Astrocyte of the spinal cord (primary cell): ENCODE measurements at regions not wholly inside any gene's neighbourhood (a gene's known extent, or its start where the extent isn't known, plus 50 kb on each side); places are given as distances from the start of the nearest gene placed in this dataset.

ENCODE experiments used
- DNase-seq: peaks from one replicate; pipeline ENCODE4 v3.0.0; 2011; ENCODE audit warnings: low read depth, low spot score
- H3K4me3 ChIP-seq: 2 replicates; pipeline ENCODE4 v1.5.1; 2011; ENCODE audit warnings: low read depth, mild to moderate bottlenecking, low read length, moderate library complexity
- CTCF ChIP-seq: IDR thresholded peaks from 2 replicates; pipeline ENCODE4 v1.5.1; 2012; ENCODE audit warnings: low read depth, mild to moderate bottlenecking, low read length, inconsistent platforms
- in situ Hi-C: cut with HindIII; loops from 2 replicates; pipeline ENCODE4 v1.10.0; 2017; ENCODE audit warnings: low sequenced_read_pairs

- DNase-seq = no peak
- in situ Hi-C loops = no loop called here
- no peak overlapping the region for H3K4me3 ChIP-seq
- TF ChIP-seq CTCF = no peak
These were observed 245.9 kb upstream of the TLL1 start for GRCh38 chr4:165627128-165627527.

- no peak for TF ChIP-seq CTCF
- no peak for DNase-seq
- in situ Hi-C loops = no loop called here
- no peak overlapping the region for H3K4me3 ChIP-seq
These were observed 245.5 kb upstream of the TLL1 start for GRCh38 chr4:165627548-165627947.

- in situ Hi-C loops = no loop called here
- no peak for TF ChIP-seq CTCF
- no peak for DNase-seq
- H3K4me3 ChIP-seq = no peak overlapping the region
These were observed 244.5 kb upstream of the TLL1 start for GRCh38 chr4:165628572-165628971.

- TF ChIP-seq CTCF = no peak
- in situ Hi-C loops = no loop called here
- no peak overlapping the region for H3K4me3 ChIP-seq
- no peak for DNase-seq
These were observed 242.4 kb upstream of the TLL1 start for GRCh38 chr4:165630671-165631070.

- no peak overlapping the region for H3K4me3 ChIP-seq
- no peak for DNase-seq
- TF ChIP-seq CTCF = no peak
- in situ Hi-C loops = no loop called here
These were observed 241.7 kb upstream of the TLL1 start for GRCh38 chr4:165631208-165631894.

- no peak for DNase-seq
- in situ Hi-C loops = no loop called here
- TF ChIP-seq CTCF = no peak
- H3K4me3 ChIP-seq = no peak overlapping the region
These were observed 241.1 kb upstream of the TLL1 start for GRCh38 chr4:165631912-165632311.
